Heart left ventricle (tissue), 13 donors: ENCODE measurements at regions not wholly inside any gene's neighbourhood (a gene's known extent, or its start where the extent isn't known, plus 50 kb on each side); places are given as distances from the start of the nearest gene placed in this dataset.

Experiments
- POLR2A ChIP-seq, 2 donors: fragments of 450-650 bp; IDR thresholded peaks; one replicate each; pipeline ENCODE4 v1.6.1; 2017; ENCODE audit warnings: antibody characterized with exemption in 2 of 2, mild to moderate bottlenecking in 2 of 2, moderate library complexity in 2 of 2
- TF ChIP-seq, protein P1 (sequence below), 12 donors: fragments of 200-600 bp; sonication (generic) in 4 of 12; IDR thresholded peaks; one replicate each; pipeline versions ENCODE4 v1.5.0 to v1.8.0; 2018 to 2022; ENCODE audit warnings: antibody characterized with exemption in 12 of 12, mild to moderate bottlenecking in 5 of 12
- donor health status: ischemic (EF 13 %, LVEDD 7.1; RV severe dilation, severe dysfunction).
- donor health status: DM: no; HTN: yes; CAD: no.
- donor health status: DM: no; HTN: no; CAD: no.
- donor health status: ischemic (EF 25% LVEDD 6.9; RV normal size, moderate dysfunction).
- donor health status: ischemic (EF 25% LVEDD 5.7; RV mildly dilated, moderate dysfunction).
- donor health status: ischemic (EF 35%, LVEDD 5.7; RV mildly dilated, moderate dysfunction).
- donor health status: nonischemic (EF 11% LVEDD 7.7; RV severe dilation, severe dysfunction).
- donor health status: DM: yes; HTN: yes; CAD: no.
- donor health status: PGD.
- donor health status: ischemic (EF 29% LVEDD 5.4; RV normal size, mild dysfunction).
- donor health status: nonischemic (EF 23%, LVEDD 6.1; RV moderate dilation, normal function).

DNA sequence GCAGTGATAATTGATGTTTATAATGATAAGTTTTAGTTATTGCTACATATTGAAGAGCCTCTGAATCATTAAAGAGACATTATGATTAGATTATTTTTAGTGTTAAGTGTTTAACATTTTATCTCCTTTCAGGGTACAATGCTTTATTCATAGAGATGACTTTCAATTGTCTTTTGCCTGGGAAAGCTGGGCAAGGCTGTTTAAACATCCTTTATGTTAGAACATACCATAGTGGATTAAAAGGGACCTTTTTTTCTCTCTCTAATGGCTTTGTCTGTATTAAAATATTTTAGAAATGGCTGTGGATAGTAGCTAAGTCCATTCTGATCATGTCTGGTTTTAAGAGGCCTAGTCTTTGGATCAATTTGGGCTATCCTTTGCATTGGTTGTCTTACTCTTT lies 427.5 kb upstream of the MIS18BP1 start:
- TF ChIP-seq, protein P1, sequence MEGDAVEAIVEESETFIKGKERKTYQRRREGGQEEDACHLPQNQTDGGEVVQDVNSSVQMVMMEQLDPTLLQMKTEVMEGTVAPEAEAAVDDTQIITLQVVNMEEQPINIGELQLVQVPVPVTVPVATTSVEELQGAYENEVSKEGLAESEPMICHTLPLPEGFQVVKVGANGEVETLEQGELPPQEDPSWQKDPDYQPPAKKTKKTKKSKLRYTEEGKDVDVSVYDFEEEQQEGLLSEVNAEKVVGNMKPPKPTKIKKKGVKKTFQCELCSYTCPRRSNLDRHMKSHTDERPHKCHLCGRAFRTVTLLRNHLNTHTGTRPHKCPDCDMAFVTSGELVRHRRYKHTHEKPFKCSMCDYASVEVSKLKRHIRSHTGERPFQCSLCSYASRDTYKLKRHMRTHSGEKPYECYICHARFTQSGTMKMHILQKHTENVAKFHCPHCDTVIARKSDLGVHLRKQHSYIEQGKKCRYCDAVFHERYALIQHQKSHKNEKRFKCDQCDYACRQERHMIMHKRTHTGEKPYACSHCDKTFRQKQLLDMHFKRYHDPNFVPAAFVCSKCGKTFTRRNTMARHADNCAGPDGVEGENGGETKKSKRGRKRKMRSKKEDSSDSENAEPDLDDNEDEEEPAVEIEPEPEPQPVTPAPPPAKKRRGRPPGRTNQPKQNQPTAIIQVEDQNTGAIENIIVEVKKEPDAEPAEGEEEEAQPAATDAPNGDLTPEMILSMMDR (IDR thresholded peaks at IDR 0.05): no peak
- TF ChIP-seq POLR2A (IDR thresholded peaks at IDR 0.05): no peak
